GM19468 (cell line): ENCODE measurements at regions not wholly inside any gene's neighbourhood (a gene's known extent, or its start where the extent isn't known, plus 50 kb on each side); places are given as distances from the start of the nearest gene placed in this dataset.
"Not testable (repeated sequence)": the region's sequence is repeated elsewhere in the genome, so short reads cannot be mapped to it uniquely, and the experiment has no call there.

Experiments used
- ATAC-seq: cut with Tn5 transposase; IDR thresholded peaks from one replicate; pipeline ENCODE4 v1.9.1; 2021; ENCODE audit warnings: mild to moderate bottlenecking, moderate library complexity, moderate number of reproducible peaks; ENCODE audit not compliant: unreplicated experiment; ENCODE audit errors: extremely low read depth

- no peak for ATAC-seq
These were observed 525.3 kb downstream of the SUCLG1 start for GRCh38 chr2:83933749-83934148.

DNA sequence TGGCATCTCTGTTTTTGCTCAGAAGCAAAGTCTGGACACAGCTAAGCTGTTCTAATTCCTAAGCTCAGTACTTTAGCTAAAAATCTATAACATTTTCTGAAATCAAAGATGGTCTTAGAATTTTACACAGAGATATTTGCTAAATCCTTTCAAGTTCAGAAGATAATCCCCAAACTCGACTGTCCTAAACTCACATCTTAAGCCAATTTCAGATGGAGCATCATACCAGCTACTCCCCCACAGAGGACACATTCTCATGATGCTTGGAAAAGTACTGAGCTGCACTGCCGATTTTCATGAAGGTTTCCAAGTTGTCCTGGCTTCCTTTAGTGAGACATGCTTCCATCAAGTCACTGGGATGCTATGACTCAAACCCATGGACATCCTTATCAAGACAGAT, 535.5 kb downstream of the SUCLG1 start:
- no peak for ATAC-seq

GRCh38 chr2:83916559-83916958, 542.5 kb downstream of the SUCLG1 start:
- no peak for ATAC-seq

DNA sequence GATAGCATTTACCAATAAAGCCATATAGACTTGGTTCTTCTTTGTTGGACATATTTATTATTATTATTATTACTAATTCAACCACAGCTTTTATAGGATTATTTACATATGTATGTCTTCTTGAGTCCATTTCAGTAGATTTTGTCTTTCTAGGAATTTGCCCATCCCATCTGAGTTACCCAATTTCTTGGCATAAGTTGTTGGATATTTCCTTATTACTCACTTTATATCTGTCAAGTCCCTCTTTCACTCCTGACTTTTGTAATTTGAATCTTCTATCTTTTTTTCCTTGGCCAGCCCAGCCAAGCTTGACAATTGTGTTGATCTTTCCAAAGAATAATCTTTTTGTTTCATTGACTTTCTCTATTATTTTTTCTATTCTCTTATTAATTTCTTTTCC, 543.7 kb downstream of the SUCLG1 start:
- ATAC-seq = no peak

GRCh38 chr2:83908750-83909149, 550.3 kb downstream of the SUCLG1 start:
- no peak for ATAC-seq

GRCh38 chr2:83901317-83901716, 557.8 kb downstream of the SUCLG1 start:
- no peak for ATAC-seq

DNA sequence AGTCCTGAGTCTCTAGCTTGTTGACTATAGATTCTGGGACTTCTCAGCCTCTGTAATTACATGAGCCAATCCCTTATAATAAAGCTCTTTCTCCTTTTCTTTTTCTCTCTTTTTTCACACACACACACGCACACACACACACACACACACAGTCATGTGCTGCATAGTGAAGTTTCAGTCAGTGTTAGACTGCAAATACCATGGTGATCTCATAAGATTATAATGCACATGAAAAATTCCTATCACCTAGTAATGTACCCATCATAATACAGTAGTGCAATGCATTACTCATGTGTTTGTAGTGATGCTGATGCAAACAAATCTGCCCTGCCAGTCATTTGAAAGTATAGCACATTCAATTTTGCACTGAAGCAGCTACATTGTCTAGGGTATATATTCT, 558.2 kb downstream of the SUCLG1 start:
- ATAC-seq = no peak

- no peak for ATAC-seq
These were observed 559.8 kb downstream of the SUCLG1 start for GRCh38 chr2:83899271-83899670.

GRCh38 chr2:83894976-83895375, 564.1 kb downstream of the SUCLG1 start:
- ATAC-seq = no peak

GRCh38 chr2:83887757-83888156, 571.3 kb downstream of the SUCLG1 start:
- ATAC-seq = no peak

GRCh38 chr2:83879127-83879526, 580.0 kb downstream of the SUCLG1 start:
- no peak for ATAC-seq

DNA sequence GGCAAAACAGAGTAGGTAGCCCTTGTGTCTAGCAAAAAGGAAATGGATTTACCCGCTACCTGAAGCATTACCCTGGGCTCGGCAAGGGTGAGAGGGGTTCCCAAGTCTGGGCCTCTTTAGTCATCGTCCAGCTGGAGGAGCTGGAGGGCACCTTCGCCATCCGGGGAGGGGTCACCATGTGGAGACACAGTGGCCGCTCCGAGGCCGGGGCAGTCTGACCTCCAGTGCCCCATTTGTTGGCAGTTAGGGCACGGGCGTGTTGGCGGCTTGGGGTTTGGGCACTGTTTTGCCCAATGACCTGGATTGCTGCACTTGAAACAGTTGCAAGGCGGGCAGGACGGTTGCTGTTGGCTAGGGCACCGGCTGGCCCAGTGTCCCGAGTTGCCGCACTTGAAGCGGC, 581.8 kb downstream of the SUCLG1 start:
- ATAC-seq = not testable (repeated sequence)

GRCh38 chr2:83874712-83875430, 584.2 kb downstream of the SUCLG1 start:
- no peak for ATAC-seq

- ATAC-seq = no peak
These were observed 585.0 kb downstream of the SUCLG1 start for GRCh38 chr2:83874066-83874465.

GRCh38 chr2:83873110-83873509, 586.0 kb downstream of the SUCLG1 start:
- no peak for ATAC-seq

DNA sequence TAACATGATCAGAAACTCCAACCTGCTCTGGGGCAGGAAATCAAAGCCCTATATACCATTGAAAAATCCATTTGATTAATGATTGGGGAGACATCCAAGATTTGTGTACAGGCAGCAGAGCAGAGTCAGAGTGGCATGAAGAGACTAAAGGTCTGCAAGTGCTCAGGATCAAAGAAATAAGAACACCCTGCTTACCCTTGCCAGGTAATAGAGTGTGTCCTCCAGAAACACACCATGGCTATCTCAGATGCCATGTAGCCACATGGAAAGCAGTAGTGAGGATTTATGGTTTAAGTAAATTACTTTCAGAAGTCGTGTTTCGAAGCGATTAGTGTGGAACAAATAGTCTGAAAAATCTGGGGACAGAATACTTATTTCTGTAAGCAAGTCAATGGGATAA, 592.9 kb downstream of the SUCLG1 start:
- ATAC-seq = no peak

DNA sequence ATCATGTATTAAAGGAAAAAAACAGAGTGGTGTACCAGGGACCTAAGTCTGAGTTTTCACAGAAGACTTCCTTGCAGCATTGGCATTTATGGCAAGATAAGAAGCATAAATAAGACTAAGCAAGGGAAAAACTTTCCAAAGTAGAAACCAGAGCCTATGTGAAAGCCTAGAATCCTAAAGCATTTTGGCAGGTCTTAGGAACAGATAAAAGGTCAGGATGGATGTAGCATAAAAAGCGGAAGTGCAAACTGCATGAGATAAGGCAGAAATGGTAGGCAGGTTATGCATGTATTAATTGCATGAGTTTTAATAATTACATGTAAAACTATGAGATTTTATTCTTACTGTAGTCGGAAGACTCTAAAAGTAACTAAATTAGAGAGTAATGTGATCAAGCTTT, 596.5 kb downstream of the SUCLG1 start:
- no peak for ATAC-seq

DNA sequence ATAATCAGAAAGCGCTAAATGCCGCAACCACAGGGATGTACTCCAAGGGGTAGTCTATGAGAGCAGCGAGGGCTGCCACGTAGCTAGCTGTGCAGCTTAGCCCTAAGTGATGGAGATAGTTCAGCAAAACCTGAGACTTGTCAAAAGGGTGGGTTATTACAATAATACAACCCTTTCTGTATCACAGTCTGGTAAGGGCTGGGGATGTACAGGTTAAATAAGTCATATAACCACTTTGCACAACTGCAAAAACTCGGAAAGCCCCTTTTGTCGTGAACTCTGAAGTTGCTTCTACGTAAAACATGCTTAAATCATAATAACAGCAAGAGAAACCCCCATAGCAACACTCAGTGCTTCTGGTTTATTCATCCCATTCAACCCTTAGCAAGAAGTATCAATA, 598.8 kb downstream of the SUCLG1 start:
- ATAC-seq = no peak

DNA sequence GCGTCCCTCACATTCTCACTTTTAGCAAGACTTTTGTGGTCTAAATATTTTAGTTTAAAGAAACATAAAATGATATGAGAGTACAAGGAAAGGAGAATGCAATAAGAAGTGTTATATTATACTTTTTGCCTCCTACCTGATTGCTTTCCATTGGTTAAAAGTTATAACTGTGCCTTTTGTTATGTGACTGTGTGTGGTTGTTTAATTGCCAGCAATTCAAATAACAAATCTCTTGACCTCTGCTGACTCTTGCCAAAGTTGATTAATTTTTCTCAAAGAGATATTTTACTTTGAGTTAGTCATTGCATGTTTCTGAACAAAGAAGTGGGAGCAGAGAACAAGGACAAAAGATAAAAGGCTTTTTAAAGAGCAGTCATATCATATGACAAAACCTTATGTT, 599.5 kb downstream of the SUCLG1 start:
- no peak for ATAC-seq

DNA sequence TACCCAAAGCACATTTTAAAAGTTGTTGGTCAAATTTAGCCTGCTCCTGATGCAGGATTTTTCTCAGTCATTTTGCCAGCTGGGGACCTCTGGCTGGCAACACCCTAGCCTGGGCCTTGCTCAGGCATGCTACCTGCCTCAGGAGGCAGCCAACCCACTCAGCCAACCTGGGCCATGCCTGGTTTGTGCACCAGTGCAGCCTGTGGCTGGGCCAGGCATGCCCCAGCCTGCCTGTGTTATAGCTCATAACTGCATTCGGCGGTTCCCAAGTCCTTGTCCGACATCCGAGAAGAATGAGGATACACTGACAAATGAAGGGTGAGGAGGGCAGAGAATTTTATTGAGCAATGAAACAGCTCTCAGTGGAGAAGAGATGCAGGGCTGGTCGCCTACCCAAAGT, 608.0 kb downstream of the SUCLG1 start:
- ATAC-seq = no peak

GRCh38 chr2:83850071-83850725, 608.9 kb downstream of the SUCLG1 start:
- ATAC-seq = no peak

GRCh38 chr2:83844490-83844889, 614.6 kb downstream of the SUCLG1 start:
- no peak for ATAC-seq
